Jurkat, Clone E6-1 (cell line): ENCODE measurements at regions not wholly inside any gene's neighbourhood (a gene's known extent, or its start where the extent isn't known, plus 50 kb on each side); places are given as distances from the start of the nearest gene placed in this dataset.

Experiments
- DNase-seq: peaks from one replicate; pipeline ENCODE4 v3.0.0-alpha.2; 2011; ENCODE audit warnings: low read depth, low spot score
- H3K4me3 ChIP-seq: 2 replicates; pipeline ENCODE4 v1.5.1; 2011; ENCODE audit warnings: mild to moderate bottlenecking, low read length, control low read depth, moderate library complexity

- H3K4me3 ChIP-seq = no peak overlapping the region
Measured at GRCh38 chr6:105968603-105969333, 117.4 kb upstream of the PRDM1 start.

GRCh38 chr6:105967917-105968602 is 118.1 kb upstream of the PRDM1 start:
- DNase-seq = no peak
- no peak overlapping the region for H3K4me3 ChIP-seq

More at GRCh38 chr6:105968603-105969333, 117.4 kb upstream of the PRDM1 start:
- DNase-seq = no peak

GRCh38 chr6:105966481-105966880 is 119.7 kb upstream of the PRDM1 start:
- H3K4me3 ChIP-seq = no peak overlapping the region
- no peak for DNase-seq

- no peak overlapping the region for H3K4me3 ChIP-seq
- DNase-seq = no peak
Measured at GRCh38 chr6:105964979-105965760, 121.0 kb upstream of the PRDM1 start.

GRCh38 chr6:105954148-105954547 is 132.0 kb upstream of the PRDM1 start:
- DNase-seq = no peak
- H3K4me3 ChIP-seq = no peak overlapping the region

GRCh38 chr6:105952772-105953690 is 133.1 kb upstream of the PRDM1 start:
- H3K4me3 ChIP-seq = no peak overlapping the region
- no peak for DNase-seq

- no peak overlapping the region for H3K4me3 ChIP-seq
- no peak for DNase-seq
Measured at GRCh38 chr6:105952326-105952725, 133.8 kb upstream of the PRDM1 start.

- DNase-seq = no peak
- no peak overlapping the region for H3K4me3 ChIP-seq
Measured at GRCh38 chr6:105951322-105951721, 134.8 kb upstream of the PRDM1 start.

GRCh38 chr6:105949869-105950268 is 136.3 kb upstream of the PRDM1 start:
- no peak for DNase-seq
- H3K4me3 ChIP-seq = no peak overlapping the region

- no peak for DNase-seq
- no peak overlapping the region for H3K4me3 ChIP-seq
Measured at GRCh38 chr6:105943514-105943913, 142.6 kb upstream of the PRDM1 start.

- DNase-seq = no peak
Measured at GRCh38 chr6:105941621-105942412, 144.3 kb upstream of the PRDM1 start.

GRCh38 chr6:105940990-105941389 is 145.1 kb upstream of the PRDM1 start:
- DNase-seq = no peak

More at GRCh38 chr6:105941621-105942412, 144.3 kb upstream of the PRDM1 start:
- H3K4me3 ChIP-seq = no peak overlapping the region

GRCh38 chr6:105936972-105937371 is 149.2 kb upstream of the PRDM1 start:
- no peak for DNase-seq

More at GRCh38 chr6:105940990-105941389, 145.1 kb upstream of the PRDM1 start:
- no peak overlapping the region for H3K4me3 ChIP-seq

GRCh38 chr6:105935416-105935815 is 150.7 kb upstream of the PRDM1 start:
- no peak for DNase-seq
- no peak overlapping the region for H3K4me3 ChIP-seq

More at GRCh38 chr6:105936972-105937371, 149.2 kb upstream of the PRDM1 start:
- H3K4me3 ChIP-seq = no peak overlapping the region

GRCh38 chr6:105934708-105935107 is 151.4 kb upstream of the PRDM1 start:
- no peak for DNase-seq
- H3K4me3 ChIP-seq = no peak overlapping the region

GRCh38 chr6:105932440-105932839 is 153.7 kb upstream of the PRDM1 start:
- H3K4me3 ChIP-seq = no peak overlapping the region
- DNase-seq = no peak

GRCh38 chr6:105929626-105930025 is 156.5 kb upstream of the PRDM1 start:
- no peak for DNase-seq
- no peak overlapping the region for H3K4me3 ChIP-seq

- peak; percentile 11 for DNase-seq
- no peak overlapping the region for H3K4me3 ChIP-seq
Measured at GRCh38 chr6:105926318-105926717, 159.8 kb upstream of the PRDM1 start.
